ENCODE measurements at regions not wholly inside any gene's neighbourhood (a gene's known extent, or its start where the extent isn't known, plus 50 kb on each side); places are given as distances from the start of the nearest gene placed in this dataset.

GRCh38 chr13:39284801-39285388 is 246.6 kb downstream of the NHLRC3 start:
- TF ChIP-seq CTCF (IDR thresholded peaks at IDR 0.05; ENCODE audit: insufficient read depth, low read length): no peak
- TF ChIP-seq REST (IDR thresholded peaks at IDR 0.05; ENCODE audit: insufficient replicate concordance, low read depth): no peak
- no peak for TF ChIP-seq GABPA (IDR thresholded peaks at IDR 0.05; ENCODE audit: low read depth)
- no peak for TF ChIP-seq POLR2AphosphoS5 (IDR thresholded peaks at IDR 0.05; ENCODE audit: low read depth)
- TF ChIP-seq SPI1 (IDR thresholded peaks at IDR 0.05; ENCODE audit: borderline replicate concordance, low read depth): no peak
